Activated naive CD4-positive, alpha-beta T cell treated with anti-CD3 and anti-CD28 coated beads, Interleukin-2, amount 50 U/mL, for 72 hours (primary cell): ENCODE measurements at regions not wholly inside any gene's neighbourhood (a gene's known extent, or its start where the extent isn't known, plus 50 kb on each side); places are given as distances from the start of the nearest gene placed in this dataset.

Experiments
- ATAC-seq, 2 donors: fragments of 150-1000 bp; cut with Tn5 transposase; 2 replicates each; pipeline ENCODE4 v1.10.0; 2021; ENCODE audit warnings: mild to moderate bottlenecking in 2 of 2, moderate library complexity in 2 of 2
- DNase-seq, 2 donors: peaks; one replicate each; pipeline ENCODE4 v3.0.0; 2021 to 2022; ENCODE audit warnings: low spot score in 2 of 2
- H3K27ac Mint-ChIP-seq, 2 donors: one replicate each; pipeline ENCODE4 v1.8.0; 2022; ENCODE audit warnings: mild to moderate bottlenecking in 2 of 2, mixed read lengths in 2 of 2
- H3K36me3 Mint-ChIP-seq, 2 donors: one replicate each; pipeline ENCODE4 v1.8.0; 2022; ENCODE audit warnings: mixed read lengths in 2 of 2
- H3K9me3 Mint-ChIP-seq, 2 donors: one replicate each; pipeline ENCODE4 v1.8.0; 2022; ENCODE audit warnings: mixed read lengths in 2 of 2

DNA sequence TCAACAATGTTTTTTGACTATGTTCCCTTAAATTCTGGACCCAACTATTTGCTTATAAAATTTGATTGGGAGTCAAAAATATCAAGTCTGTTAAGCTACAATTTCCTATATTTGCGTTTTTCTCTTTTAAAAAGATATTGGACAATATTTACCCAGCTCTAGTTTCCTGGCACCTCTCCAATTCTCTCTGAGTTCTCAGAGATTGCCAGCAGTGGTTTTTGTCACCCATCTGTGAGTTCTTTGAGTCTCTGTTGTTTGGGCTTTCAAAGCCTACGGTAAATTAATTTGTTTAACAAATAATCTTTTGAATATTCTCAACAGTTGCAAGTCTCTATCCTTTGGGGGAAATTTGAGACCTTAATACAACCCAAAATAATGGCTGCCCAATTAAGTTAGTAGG is 174.2 kb upstream of the PUM3 start:
- no peak overlapping the region for H3K27ac Mint-ChIP-seq
- DNase-seq: no peak
- ATAC-seq: no peak
- no peaks in the 10 kb centered on the region for H3K9me3 Mint-ChIP-seq
- H3K36me3 Mint-ChIP-seq: no peaks in the 10 kb centered on the region

DNA sequence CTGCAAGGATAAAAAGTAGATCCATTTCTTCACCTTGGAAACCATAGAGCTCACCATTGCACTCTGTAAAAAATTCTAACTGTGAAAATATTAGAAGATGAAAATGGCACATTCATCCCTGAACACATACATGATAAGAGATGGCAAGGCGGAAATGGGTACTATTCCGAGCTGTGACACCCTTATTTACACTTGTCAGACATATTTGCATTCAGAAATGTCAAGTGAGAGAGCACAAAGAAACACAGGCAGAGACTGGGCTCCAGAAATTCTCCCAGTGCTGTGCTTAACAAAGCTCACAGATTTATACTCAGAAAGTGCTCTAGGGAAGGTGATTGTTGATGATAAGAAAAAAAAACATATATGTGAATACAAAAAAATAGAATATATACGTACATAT is 170.3 kb upstream of the PUM3 start:
- DNase-seq (no peak), ATAC-seq (no peak)
- H3K27ac Mint-ChIP-seq: no peak overlapping the region
- peaks cover 5% of the 10 kb centered on the region in 2 donors for H3K9me3 Mint-ChIP-seq
- H3K36me3 Mint-ChIP-seq: peaks cover 0 to 4% of the 10 kb centered on the region in 2 donors

DNA sequence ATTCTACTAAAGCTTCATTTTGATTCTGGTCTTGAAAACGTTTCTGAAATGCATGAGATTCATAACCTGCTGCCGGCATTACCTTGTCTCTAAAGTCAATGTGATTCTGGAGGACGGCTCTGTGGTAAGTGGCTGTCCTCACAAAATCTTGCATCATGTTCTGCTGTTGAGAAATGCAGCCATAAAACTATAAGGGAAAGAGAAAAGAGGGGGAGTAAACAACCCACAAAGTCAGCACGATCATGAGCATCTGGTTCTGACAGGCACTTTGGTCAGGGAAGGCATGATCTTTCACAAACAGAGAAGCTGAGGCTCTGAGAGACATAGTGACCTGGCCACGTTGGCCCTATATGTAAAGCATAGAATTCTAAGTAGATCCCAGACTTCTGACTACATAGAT is 168.9 kb upstream of the PUM3 start:
- Mint-ChIP-seq H3K27ac (no peak overlapping the region), H3K36me3 (peaks cover 0 to 4% of the 10 kb centered on the region in 2 donors), H3K9me3 (peaks cover 5% of the 10 kb centered on the region in 2 donors)
- DNase-seq: no peak
- ATAC-seq: no peak

DNA sequence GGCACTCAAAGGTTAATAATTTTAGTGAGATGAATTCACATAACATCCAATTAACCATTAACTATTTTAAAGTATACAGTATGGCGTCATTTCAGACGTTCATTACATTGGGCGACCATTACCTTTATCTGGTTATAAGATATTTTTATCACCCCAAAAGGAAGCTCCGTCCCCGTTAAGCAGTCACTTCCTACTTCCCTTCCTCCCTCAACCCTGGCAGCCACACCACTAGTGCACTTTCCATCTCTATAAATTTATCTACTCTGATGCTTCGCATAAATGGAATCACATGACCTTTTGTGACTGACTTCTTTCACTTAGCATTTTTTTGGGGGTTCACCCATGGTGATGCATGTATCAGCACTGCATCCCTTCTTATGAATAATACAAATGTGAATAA is 168.3 kb upstream of the PUM3 start:
- peaks cover 0 to 4% of the 10 kb centered on the region in 2 donors for H3K36me3 Mint-ChIP-seq
- H3K9me3 Mint-ChIP-seq: peaks cover 5% of the 10 kb centered on the region in 2 donors
- H3K27ac Mint-ChIP-seq: no peak overlapping the region
- ATAC-seq (no peak), DNase-seq (no peak)

DNA sequence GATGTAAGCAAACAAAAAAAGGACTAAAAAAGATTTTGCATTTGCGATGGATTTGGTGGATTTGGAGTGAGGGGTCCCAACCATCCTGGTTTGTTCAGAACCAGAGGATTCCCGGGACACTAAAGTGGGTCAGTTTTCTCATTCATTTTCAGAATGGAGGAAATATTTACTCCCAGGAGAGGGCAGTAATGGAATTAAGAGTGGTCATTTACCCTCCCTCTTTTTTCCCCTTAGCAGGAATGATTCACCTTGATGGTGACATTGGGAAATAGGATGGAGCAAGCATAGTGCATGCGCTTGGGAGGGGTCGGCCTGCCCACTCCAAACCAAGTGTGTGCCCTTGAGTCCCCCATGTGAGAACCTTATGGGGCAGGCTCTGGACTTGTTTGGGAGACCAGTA is 164.2 kb upstream of the PUM3 start:
- Mint-ChIP-seq H3K9me3 (peaks cover 5% of the 10 kb centered on the region in 2 donors), H3K36me3 (peaks cover 0 to 4% of the 10 kb centered on the region in 2 donors), H3K27ac (peak overlapping the region in 1 of 2 donors; percentile 47)
- DNase-seq: no peak
- ATAC-seq: no peak

DNA sequence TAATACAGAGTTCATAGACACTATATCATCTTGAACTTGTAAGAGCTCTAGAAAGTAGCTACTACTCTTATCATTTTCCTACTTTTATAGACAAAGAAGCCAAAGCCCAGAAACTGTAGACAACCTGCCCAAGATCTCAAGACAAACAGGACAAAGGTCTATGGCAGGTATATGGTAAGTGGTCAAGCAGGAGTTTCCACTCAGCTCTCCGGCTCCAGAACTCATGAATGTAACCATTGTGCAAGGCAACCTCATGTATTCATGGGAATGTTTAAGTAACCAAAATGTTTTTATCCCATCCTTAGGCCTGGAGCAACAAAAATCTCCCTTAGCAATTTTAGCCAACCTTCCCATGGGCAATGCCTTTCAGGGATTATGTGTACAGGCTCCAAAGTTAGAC is 163.4 kb upstream of the PUM3 start:
- Mint-ChIP-seq H3K36me3 (peaks cover 0 to 4% of the 10 kb centered on the region in 2 donors), H3K27ac (no peak overlapping the region), H3K9me3 (peaks cover 5% of the 10 kb centered on the region in 2 donors)
- DNase-seq (no peak), ATAC-seq (no peak)

DNA sequence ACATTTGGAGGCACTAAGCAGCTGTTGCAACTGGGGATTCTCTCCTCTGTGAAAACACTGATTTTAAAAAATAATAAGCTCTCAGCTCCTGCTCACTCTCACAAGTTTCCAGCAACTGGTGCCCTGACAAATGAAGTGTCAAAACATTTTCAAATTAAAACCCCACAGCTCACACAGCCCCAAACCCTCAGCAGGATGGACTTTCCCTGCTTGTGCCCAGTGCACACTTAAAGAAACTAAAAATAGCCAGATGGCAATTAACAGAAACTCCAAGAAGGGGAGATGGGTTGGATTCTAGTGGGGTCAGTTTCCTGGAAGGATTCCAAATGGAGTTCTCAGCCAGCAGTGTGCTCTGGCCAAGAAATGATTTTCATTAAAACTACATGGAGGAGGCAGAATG is 163.0 kb upstream of the PUM3 start:
- Mint-ChIP-seq H3K27ac (no peak overlapping the region), H3K36me3 (peaks cover 0 to 4% of the 10 kb centered on the region in 2 donors), H3K9me3 (peaks cover 5% of the 10 kb centered on the region in 2 donors)
- no peak for DNase-seq
- no peak for ATAC-seq

DNA sequence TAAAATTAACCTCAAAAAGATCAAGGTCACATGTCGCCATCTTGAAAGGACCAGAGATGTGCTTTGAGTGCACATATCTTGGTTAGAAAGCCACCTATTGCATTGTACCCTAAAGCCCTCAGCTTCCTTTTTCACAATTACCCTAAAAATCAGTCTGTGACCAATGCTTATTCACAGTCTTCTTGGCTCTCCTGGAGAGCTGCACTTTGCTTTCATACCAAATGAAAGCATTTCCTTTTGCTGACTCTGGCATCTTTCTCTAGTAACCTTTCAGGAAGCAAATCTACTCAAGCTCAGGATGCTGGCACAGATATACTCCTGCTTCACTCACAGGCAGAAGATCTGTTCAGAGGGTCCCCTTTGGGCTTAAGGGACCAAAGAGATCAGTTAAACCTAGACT is 160.7 kb upstream of the PUM3 start:
- Mint-ChIP-seq H3K36me3 (peaks cover 0 to 3% of the 10 kb centered on the region in 2 donors), H3K27ac (no peak overlapping the region), H3K9me3 (peaks cover 13 to 15% of the 10 kb centered on the region in 2 donors)
- ATAC-seq (no peak), DNase-seq (no peak)

DNA sequence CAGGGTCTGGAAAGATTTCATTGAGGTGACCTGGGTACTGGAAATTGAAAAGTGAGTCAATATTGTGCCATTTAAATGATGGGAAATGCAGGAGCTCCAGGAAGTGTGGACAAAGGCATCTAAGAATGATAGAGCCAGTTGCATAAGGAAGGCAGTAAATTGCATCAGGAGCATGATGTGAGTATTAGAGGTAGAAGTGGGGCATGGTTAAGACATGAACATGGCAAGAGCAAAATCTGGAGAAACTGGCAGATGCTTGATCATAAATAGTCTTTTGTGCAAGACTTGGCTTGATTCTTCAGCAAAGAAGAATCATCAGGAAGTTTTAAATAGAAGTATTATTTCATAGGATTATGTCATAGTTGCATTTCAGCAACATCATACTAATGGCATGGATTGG is 157.4 kb upstream of the PUM3 start:
- Mint-ChIP-seq H3K36me3 (no peaks in the 10 kb centered on the region), H3K27ac (no peak overlapping the region), H3K9me3 (peaks cover 9 to 11% of the 10 kb centered on the region in 2 donors)
- DNase-seq: no peak
- no peak for ATAC-seq

DNA sequence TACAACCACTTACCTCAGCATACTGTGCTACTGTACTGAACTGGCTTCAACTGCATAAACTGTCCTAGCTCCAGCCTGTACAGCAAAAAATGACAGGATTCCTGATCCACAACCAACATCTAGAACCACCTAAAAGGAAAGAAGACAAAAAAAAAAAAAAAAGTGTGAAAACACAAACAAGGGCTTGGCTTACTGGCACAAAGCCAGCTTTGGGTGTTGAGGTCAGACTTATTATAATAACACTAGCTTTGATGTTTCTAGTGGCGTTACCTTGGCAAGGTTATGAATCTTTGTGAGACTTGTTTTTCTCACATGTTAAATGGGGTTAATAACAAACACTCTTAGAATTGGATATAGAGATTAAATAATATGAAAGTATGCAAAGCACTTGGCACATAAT is 148.5 kb upstream of the PUM3 start:
- Mint-ChIP-seq H3K27ac (no peak overlapping the region), H3K9me3 (no peaks in the 10 kb centered on the region), H3K36me3 (no peaks in the 10 kb centered on the region)
- ATAC-seq: no peak
- no peak for DNase-seq

DNA sequence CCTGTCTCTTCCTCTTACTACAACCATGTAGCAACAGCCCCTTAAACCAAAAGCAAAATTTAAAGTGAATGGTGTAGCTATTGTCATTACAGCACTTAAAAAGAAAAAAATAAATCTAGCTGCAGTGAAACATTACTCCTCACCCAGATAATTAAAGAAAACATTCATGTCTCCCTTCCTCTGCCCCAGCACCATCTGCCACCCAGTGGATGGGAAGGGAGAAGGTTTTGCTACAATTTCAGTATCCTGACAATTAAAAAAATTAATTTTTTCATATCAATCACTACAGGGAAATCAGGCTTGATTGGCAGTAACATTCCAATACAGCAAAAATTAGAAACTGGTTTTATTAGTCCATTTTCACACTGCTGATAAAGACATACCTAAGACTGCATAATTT is 147.4 kb upstream of the PUM3 start:
- no peak for DNase-seq
- no peak overlapping the region for H3K27ac Mint-ChIP-seq
- no peaks in the 10 kb centered on the region for H3K9me3 Mint-ChIP-seq
- H3K36me3 Mint-ChIP-seq: no peaks in the 10 kb centered on the region
- no peak for ATAC-seq

DNA sequence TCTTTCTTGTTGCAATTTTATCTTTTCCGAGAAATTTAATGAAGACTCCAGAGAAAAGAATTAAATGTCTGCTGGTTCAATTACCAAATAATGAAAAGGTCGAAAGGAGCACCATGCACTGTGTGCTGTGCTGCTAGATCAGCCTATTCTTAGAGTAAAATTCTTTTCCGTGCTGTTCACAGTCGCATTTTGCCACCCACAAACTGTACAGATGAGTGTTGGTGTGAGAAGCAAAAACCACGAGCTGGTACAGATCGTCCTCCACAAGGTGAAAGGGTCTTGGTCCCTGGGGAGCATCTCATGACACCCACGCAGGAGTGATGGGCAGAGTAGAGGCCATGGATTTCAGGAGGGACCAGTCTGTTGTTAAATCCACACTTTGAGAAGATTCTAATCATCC is 143.8 kb upstream of the PUM3 start:
- DNase-seq: no peak
- no peaks in the 10 kb centered on the region for H3K9me3 Mint-ChIP-seq
- ATAC-seq: no peak
- H3K27ac Mint-ChIP-seq: no peak overlapping the region
- no peaks in the 10 kb centered on the region for H3K36me3 Mint-ChIP-seq

DNA sequence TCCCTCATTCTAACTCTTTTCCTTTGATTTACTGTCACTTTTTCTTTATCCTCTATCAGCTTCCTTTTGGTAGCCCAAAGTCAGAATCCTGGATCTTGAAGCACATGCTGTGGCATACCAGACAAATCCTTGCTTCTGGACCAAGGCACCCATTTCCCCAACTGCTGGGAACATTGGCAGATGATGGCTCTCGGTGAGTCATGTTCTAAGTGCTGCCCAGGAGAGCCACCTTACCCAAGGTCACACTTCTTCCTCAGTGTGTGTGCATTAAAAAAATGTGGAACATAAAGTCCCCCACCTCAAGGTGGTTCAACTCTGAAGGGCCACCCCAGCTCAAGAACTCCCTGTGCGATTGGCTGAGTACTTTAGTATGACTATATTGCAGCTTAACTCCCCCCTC is 141.4 kb upstream of the PUM3 start:
- Mint-ChIP-seq H3K36me3 (no peaks in the 10 kb centered on the region), H3K27ac (no peak overlapping the region), H3K9me3 (no peaks in the 10 kb centered on the region)
- ATAC-seq (no peak), DNase-seq (no peak)

DNA sequence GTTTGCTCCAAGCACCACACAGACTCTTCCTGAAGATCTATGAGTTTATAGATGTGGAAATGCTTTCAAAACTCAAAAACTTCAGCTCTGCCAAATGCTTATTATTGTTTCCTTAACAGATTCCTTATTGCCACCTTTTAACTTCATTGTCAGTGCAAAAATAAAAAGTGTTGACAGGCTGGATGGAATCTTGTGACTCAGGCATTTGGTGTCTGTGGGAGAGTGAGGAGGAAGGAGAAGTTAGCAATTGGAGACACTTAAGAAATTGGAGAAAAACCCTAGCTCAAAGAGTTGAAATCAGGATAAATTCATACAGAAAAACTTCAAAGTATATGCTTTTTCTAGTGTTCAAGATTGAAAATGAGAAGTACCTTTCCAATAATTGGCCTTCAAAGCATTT is 140.6 kb upstream of the PUM3 start:
- ATAC-seq: no peak
- DNase-seq: no peak
- Mint-ChIP-seq H3K9me3 (no peaks in the 10 kb centered on the region), H3K27ac (no peak overlapping the region), H3K36me3 (no peaks in the 10 kb centered on the region)

DNA sequence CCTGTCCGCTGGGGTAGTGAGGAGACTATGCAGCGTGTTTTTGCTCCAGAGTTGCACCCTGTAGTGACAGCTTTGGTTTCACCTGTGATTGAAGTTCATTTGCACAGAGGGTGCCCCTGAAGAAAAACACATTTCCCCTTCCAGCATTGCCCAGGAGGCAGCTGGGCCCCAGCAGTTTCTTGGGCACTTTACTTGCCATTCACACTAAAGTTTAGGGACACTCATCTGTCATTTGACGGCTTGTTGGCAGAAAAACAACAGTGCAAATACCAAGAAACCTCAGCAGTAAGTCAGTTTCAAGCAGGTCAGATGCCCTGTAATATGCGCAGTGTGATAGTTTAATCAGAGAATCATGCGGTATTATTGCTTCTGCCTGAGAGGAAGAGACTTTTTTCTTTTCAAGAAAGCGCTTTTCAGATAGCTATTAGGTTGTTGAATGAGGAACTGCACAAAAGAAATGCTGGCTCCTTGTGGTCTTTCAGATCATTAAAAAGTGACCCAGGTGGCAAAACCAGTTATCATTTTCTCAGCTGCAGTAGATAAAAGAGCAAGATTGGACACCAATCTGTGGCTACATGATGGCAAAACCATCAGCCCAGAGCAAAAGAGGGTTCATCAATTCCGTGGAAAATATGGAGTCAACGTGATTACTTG is 136.2 kb upstream of the PUM3 start:
- Mint-ChIP-seq H3K27ac (no peak overlapping the region), H3K9me3 (no peaks in the 10 kb centered on the region), H3K36me3 (no peaks in the 10 kb centered on the region)
- DNase-seq (no peak), ATAC-seq (no peak)

DNA sequence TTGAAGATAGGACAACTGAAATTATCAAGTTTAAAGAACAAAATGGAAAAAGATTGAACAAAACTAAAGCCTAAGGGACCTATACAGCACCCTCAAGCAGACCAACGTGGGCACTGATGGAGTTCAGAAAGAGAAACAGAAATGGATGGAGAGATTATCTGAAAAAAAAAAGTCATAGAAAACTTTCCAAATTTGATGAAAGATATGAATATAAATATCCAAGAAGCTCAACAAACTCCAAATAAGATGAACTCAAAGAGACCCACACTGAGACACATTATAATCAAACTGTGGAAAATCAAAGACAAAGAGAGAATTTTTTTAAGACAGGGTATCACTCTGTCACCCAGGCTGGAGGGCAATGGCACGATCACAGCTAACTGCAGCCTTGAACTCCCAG is 128.6 kb upstream of the PUM3 start:
- Mint-ChIP-seq H3K9me3 (peaks cover 16 to 18% of the 10 kb centered on the region in 2 donors), H3K27ac (no peak overlapping the region), H3K36me3 (peaks cover 11 to 12% of the 10 kb centered on the region in 2 donors)
- ATAC-seq (no peak), DNase-seq (no peak)

DNA sequence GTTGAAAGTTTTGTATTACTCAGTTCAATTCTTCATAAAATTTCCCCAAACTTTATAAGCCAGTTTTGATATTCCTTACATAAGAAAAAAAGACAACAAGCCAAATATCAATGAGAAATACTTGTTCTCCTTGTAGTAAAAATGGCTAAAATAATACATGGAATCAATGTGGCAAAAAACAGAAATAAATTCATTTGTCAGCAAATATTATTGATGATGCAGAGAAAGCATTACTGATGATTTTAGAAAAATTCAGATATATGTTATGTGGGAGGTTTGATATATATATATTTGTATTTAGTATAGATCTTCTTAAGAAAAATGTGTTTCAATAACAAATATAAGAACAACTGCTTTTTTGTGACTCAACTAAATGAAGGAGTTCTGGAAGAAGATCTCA is 127.0 kb upstream of the PUM3 start:
- no peak for ATAC-seq
- H3K36me3 Mint-ChIP-seq: peaks cover 11 to 12% of the 10 kb centered on the region in 2 donors
- H3K27ac Mint-ChIP-seq: no peak overlapping the region
- H3K9me3 Mint-ChIP-seq: peaks cover 16 to 18% of the 10 kb centered on the region in 2 donors
- DNase-seq: no peak

DNA sequence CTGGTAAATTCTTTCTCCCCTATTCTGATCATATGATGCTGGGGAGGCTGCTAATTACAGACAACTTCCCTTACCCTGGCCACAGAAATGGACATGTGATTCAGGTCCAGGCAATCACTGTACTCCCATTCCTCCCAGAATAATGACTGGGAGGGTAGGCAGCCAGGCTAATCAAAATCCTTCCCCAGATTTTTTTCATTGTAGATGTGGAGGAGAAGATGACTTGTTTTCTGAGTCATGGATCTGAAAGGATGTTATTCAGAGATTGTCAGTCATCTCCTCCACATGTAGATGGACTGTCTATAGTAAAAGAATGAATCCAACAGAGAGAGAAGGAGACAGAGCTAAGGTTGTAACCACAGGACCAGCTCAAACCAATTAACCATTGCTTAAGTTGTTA is 123.9 kb upstream of the PUM3 start:
- DNase-seq: no peak
- no peak overlapping the region for H3K27ac Mint-ChIP-seq
- ATAC-seq: no peak
- H3K9me3 Mint-ChIP-seq: peaks cover 16 to 18% of the 10 kb centered on the region in 2 donors
- H3K36me3 Mint-ChIP-seq: peaks cover 11% of the 10 kb centered on the region in 2 donors
